T-helper 1 cell (primary cell): ENCODE measurements at regions not wholly inside any gene's neighbourhood (a gene's known extent, or its start where the extent isn't known, plus 50 kb on each side); places are given as distances from the start of the nearest gene placed in this dataset.

Experiments
- DNase-seq, 5 donors: peaks; one replicate each; pipeline ENCODE4 v3.0.0-alpha.2; 2012 to 2020

DNA sequence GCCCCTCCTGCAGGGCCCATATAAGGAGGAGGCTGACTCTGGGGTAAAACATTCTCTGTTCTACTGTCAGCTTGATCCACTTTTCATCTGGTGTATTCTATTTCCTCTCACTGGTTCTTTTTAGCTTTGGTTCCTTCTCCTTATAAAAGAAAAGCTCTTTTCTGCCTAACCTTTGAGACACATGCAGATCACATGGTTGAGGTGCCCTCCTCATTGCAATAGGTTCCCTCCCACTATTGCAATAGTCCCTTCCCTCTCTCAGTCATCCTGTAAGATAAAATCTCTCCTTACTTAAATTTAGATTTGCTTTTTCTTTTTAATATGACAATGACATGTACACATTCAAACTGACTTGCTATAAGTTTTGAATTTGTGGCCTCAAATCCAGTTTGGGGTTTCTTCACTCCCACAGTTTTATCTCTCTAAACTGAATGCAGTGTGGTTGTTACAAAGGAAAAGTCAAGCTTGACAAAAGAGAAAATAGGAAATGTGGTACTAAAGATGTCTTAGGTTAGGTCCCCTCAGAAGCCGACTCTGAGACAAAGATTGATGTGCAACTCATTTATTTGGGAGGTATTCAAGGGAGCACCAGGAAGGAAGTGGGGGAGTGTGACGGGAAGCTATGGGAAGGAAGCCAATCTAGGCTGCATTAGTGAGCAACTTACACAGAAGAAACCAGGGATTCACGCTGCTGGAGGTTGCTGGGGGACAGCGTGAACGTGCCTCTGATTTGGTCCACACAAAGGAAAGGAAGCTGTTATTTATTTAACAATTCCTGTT, 127.6 kb upstream of the LINC00305 start:
- DNase-seq, result no peak

DNA sequence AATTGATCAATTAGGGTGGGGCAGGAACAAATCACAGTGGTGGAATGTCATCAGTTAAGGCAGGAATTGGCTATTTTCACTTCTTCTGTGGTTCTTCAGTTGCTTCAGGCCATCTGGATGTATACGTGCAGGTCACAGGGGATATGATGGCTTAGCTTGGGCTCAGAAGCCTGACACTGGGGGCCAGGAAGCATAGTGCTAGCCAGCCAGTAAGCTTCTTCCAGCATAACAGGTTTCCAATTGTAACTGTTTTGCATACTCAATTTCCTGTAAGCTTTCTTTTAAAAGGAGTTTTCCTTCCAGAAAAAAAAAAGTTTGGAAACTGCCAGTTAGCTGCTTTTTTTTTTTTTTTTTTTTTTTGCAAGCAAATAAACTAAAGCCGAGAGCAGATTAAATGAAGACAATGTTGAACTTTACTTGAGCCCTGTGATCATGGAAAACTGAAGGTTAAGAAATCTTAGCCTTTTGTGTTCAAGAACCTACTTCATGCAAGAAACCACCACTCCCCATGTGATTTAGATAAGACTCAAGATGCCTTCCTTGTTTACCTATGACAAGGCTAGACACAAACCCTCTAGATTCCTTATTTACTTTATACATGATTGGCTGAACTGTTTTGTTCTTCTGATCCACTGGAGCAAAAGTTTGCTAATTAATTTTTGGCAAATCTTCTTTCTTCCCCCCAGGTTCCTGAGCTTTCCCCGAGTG, 126.9 kb upstream of the LINC00305 start:
- DNase-seq, result no peak

- no peak for DNase-seq
These were observed 124.8 kb upstream of the LINC00305 start for GRCh38 chr18:64273724-64274123.

- no peak for DNase-seq
These were observed 123.2 kb upstream of the LINC00305 start for GRCh38 chr18:64271975-64272659.

DNA sequence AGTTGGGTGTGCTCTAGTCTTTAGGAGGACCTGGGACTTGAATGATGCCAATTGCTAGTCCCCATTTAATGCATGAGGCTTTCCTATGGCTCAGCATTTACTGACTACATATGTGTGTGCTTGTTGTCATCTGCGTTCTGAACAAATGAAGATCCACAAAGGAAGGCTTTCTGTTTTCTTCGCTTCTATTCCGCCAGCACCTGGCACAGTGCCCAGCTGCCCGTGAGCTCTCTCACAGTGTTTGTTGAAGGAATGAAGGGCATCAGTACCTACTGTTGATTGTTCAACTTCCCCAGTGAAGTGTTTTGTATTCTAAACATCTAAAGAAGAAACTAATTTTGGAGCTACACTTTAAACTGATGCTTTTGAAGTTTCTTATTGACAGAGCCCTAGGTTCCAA, 122.4 kb upstream of the LINC00305 start:
- no peak for DNase-seq

- DNase-seq, result no peak
These were observed 121.7 kb upstream of the LINC00305 start for GRCh38 chr18:64270608-64271007.

DNA sequence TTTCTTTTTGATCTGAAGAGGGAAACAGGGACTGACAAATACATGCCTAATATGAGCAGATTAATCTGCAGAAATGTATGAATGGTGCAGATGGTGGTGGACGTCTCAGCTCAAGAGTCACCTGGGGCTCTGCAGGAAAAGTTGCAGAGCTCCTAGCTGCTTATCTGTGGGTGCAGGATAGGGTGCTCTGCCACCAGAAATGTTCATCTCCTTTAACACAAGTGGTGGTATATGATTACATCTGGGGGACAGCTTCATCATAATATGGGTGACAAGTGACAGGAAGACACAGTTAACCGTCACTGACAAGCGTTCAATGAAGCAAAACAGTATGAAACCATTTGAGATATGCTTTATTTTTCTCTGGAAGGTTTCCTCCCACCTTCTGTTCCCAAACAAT, 121.2 kb upstream of the LINC00305 start:
- DNase-seq, result no peak

- DNase-seq, result no peak
These were observed 115.3 kb upstream of the LINC00305 start for GRCh38 chr18:64264171-64264570.

DNA sequence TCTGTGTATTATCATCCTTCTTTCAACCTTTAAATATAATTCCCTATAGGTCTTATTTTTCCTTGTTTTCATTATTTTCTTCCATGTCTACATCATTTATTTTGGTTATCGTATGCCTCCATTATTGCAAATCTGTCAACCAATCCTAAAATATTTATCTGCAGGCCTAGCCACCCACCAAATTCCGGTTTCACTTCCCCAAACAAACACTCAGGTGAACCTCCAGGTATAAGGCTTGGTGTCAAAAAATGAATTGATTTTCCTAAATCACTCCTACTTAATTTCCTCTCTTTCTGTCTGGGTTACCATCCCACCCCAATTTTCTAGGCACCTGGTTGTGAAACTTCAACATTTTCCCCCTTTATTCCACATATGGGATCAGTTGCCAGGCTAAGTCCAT, 111.9 kb upstream of the LINC00305 start:
- no peak for DNase-seq

DNA sequence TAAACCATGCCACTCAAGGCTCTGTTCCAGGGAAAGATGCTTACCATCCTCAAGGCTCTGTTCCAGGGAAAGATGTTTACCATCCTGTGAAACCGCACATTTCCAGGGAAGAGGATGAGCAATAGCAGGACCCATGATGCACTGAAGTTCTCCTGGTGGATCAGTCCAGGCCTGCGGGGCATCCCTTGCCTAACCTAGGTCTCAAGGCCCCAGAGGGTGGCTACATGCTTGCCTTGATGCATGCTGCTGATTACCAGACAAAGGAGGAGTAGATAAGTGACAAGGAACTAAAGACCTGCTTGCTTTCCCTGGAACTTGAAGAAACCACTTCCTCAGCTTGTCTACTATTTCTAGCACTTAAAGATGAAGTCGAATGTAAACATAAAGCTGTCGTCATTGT, 111.0 kb upstream of the LINC00305 start:
- DNase-seq, result no peak

GRCh38 chr18:64258111-64258650, 109.3 kb upstream of the LINC00305 start:
- DNase-seq, result no peak

- DNase-seq, result no peak
These were observed 105.7 kb upstream of the LINC00305 start for GRCh38 chr18:64254399-64255093.

- no peak for DNase-seq
These were observed 105.0 kb upstream of the LINC00305 start for GRCh38 chr18:64253873-64254272.

- DNase-seq, result no peak
These were observed 104.3 kb upstream of the LINC00305 start for GRCh38 chr18:64253222-64253621.

DNA sequence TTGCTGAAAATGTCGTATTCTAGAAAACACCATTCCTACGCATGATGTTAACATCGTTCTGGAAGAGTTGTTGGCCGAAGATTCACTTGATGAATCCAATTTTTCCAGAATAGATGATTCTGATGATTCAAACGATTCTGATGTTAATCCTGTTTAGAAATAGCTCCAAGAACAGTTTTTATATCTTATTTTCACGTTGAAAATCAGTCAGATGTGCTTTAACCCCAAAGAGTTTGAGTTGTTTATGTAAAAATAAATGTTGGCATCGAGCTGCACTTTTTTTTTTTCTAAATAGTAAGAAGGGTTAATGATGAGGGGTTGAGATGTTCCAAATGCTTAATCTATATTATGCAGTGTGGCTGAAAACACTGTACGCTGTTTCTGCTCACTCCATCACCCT, 99.9 kb upstream of the LINC00305 start:
- DNase-seq, result no peak

DNA sequence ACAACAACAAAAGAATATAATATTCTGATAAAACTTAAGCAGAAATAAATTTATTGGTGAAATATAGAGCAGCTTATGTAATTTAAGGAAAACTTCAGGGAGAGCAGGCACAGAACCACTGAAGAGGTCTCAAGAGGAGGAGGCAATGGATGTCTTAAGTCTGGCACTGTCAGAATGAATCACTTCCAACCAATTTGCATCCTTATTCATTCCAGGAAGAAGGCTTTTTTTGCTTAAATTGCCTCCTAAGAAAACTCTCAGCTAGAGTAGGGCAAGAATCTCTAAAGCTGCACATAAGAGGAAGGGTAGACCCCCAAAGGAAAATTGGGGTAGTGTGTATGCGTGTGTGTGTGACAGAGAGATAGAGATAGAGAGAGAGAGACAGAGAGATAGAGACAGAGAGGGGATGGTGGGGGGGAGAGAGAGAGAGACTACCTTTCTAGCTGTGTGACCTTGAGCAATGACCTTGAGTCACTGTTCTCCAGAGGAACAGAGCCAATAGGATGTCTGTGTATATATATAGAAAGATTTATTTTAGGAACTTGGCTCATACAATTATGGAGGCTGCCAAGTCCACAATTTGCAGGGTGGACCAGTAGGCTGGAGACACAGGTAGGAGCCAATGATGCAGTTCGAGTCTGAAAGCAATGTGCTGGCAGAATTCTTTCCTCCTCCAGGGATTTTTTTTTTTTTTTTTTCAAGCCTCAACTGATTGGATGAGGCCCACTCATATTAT, 96.4 kb upstream of the LINC00305 start:
- no peak for DNase-seq

DNA sequence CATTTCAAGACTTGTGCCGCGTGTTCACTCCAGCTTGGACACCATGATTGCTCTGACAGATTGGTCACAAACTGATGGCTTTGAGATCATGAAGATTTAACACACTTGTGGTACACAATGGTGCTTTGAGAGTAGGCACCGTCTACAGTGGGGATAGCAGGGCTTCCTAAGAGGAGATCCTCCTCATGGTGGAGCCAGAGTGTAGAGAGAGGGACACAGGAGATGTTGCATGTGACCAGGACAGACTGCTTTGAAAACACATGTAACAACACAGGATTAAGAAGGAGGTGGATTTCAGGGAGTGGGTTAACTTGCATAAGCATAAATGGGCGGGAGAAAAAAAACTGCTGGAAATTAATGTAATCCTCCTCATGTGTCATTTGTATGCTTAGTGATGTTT, 95.7 kb upstream of the LINC00305 start:
- no peak for DNase-seq

DNA sequence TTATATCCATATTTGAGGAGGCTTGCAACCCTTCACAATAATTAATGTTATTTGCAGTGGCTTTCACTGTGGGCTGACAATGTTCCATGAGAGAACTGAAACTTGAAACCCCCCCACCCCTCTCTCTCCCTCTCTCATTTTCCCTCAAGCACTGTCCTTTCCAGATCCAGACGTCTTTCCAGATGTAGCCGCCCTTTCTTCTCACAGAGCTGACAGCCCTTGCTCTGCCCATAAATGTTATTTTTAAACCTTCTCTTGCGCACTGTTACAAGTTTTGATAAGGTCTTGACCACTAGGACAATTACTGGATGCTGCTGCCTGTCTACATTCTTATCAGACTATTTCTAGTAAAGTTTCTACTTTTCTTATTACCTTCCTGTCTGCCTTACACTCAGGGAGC, 91.4 kb upstream of the LINC00305 start:
- no peak for DNase-seq

- DNase-seq, result no peak
These were observed 89.2 kb upstream of the LINC00305 start for GRCh38 chr18:64238076-64238475.

DNA sequence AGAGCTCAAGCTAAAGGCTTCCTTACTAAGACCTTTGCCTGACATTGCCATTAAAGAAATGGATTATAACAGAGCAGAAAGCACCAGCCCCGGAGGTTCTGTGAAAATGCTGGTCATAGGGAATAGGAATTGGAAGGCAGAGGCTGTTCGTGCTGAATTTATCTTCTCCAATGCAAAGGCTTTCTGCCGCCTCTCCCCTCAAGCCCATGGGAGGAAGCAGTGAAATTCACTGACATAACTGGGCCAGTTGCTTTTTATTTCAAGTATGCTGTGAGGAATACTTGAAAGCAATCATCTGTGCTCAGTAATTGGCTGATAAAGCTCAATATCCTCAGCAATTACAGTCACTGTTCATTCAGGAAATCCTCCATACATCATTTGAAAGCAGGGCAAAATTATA, 85.4 kb upstream of the LINC00305 start:
- DNase-seq, result no peak

DNA sequence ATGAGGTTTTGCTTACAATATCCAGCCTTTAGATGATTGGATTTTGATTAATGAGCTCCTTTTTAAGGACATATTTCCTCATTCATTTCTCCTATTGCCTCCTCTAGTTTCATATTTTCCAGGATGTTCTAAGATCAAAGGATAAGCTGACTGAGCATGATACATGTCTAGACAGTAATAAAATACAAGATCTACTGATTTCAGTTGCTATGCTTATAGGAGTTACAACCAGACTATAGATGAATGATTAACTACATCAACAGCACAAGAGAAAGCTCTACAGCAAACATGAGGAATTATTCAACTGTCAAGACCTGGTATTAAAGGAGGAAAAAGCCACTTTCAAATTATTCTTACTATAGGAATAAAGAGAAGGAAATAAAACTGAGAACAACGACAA, 85.0 kb upstream of the LINC00305 start:
- no peak for DNase-seq

- DNase-seq, result no peak
These were observed 72.1 kb upstream of the LINC00305 start for GRCh38 chr18:64220941-64221340.
